Endothelial cell of hepatic sinusoid (primary cell): ENCODE measurements at regions not wholly inside any gene's neighbourhood (a gene's known extent, or its start where the extent isn't known, plus 50 kb on each side); places are given as distances from the start of the nearest gene placed in this dataset.

Experiments used
- in situ Hi-C: cut with HindIII; loops from 2 replicates; pipeline ENCODE4 v1.10.0; 2017; ENCODE audit warnings: low sequenced_read_pairs

GRCh38 chr6:133630651-133631050, 258.3 kb upstream of the TCF21 start:
- in situ Hi-C loops = no loop called here

DNA sequence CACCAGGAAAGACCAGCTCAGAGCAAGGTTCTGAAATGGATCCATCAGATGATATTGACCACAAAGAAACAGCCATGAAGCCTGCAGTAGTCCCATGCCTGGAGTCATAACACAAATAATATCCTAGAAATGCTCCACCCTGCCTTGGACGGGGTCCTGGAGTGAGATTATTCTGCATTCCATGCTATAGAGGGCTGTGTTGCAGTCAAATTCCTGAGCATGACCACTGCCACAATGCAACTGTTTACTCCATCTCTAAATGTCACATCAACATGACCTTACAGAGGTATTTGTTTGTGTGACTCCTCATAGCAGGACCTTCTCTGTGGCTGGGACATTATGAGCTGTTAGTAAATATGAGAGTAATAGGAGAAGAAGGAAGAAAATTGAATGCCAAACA, 257.5 kb upstream of the TCF21 start:
- in situ Hi-C loops = no loop called here

DNA sequence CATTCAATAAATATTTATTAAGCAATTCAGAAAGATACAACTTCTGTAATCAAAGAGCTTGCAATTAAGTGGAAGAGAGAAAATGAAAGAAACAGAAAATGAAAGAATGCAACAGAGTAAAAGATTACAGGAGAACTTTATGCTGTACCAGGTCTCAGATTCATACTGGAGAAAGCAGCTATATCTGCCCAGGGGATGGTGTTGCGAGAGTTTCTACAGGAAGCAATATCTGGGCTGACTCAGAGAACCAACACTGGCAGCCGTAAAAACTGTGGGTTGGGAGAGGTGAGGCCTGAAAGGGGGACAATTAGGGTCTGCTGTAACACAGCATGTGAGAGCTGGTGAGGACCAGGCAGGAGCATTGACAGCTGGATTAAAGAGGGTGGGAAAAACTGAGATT, 256.7 kb upstream of the TCF21 start:
- in situ Hi-C loops = no loop called here

DNA sequence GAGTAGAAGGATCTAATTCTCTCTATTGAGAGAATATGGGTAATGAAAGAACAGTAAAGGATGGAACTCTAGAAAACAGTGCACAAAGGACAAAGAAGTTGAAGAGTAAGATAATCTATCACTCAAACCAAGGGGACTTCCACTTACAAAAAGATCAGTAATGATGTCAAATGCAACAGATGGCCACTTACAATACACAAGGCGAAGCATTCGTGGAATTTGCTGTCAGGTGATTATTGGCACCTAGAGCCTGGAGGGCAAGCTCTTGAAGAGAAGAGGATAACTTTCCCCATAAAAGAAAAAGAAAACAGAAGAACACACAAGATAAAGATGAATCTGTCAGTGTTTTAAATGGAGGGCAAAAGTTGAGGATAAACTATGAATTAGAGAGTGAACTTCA, 256.0 kb upstream of the TCF21 start:
- in situ Hi-C loops = no loop called here

- in situ Hi-C loops = no loop called here
These were observed 254.4 kb upstream of the TCF21 start for GRCh38 chr6:133634474-133634873.

DNA sequence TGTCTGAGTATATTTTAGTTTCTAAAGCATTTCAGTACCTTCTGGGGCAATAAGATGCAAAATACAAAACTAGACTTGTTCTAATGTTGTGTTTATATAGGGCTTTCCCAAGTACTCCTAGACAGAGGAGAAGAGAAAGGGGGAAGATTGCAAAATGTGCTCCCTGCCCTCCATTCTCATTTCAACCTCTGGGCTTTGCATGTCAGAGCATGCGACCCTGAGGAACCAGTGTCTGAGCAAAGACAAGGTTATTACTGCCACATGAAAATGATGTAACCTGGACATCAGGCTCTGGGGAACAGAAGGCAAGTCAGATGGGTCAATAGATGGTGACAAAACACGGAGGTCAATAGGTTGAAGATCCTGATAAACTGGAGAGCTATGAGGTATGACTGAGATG, 253.5 kb upstream of the TCF21 start:
- in situ Hi-C loops = no loop called here

DNA sequence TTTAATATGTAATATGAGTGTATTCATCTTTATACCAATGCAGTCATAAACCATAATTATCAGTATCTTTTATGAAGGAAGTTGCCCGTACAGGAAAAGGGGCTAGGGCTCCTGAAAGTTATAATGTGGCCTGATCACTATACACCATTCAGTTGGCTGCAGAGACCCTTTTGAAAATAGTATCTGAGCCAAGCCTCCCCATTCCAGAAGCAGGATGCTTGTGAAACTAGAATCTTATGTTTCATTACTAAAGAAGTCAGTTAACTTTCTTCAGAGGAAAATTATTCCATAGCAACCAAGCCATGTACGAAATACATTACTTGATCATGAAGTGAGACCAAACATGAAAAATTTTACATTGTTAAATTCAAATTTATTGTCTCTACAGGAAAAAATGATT, 251.5 kb upstream of the TCF21 start:
- in situ Hi-C loops = no loop called here

GRCh38 chr6:133637874-133638273, 251.0 kb upstream of the TCF21 start:
- in situ Hi-C loops = no loop called here

- in situ Hi-C loops = no loop called here
These were observed 247.8 kb upstream of the TCF21 start for GRCh38 chr6:133641104-133641503.

DNA sequence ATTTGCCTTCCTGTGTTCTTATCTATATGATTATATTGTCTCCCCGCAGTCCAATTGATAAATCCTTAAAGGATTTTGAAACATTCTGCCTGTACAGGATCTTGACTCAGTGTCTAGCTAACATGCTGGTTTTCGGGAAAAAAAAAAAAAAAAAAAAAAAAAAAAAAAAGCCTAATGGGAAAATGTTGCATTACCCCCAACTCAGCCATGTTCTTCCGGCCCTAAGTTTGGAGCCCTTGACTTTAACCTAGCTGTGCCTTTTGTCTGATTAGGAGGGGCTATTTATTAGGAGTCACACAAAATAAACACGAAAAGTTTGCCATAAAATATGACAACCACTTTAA, 244.4 kb upstream of the TCF21 start:
- in situ Hi-C loops = no loop called here

DNA sequence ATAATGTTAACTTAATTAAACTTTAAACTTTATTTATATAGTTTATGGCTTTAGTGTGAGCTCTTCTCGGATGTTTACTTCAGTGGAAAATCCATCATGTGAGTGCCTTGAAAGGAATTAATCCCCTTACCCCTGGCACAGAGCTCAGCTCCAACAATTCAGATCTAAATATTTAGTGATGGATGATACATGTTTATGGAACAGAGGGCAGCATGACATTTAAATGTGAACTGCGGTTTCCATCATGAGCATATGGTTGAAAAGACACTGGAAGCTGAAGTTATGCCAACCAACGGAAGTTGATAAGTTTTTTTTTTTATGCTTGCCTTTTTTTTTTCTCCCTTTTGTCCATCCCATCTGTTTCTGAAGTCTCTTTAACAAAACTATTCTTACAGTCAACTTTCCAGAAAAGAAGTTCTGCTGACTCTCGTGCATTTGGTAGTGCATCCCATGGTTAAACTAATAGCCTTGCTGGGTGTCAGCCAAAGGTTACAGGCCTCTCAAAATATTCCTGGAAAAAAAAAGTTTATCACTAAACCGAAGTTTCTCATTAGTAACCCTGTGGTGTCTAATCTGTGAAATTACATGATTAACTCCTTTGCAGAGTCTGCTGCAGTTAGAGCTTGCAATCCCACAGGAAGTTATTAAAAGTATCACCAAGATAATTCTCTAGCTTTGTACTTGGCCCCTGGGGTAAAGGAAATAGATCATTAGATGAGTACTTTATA, 243.9 kb upstream of the TCF21 start:
- in situ Hi-C loops = no loop called here

- in situ Hi-C loops = no loop called here
These were observed 242.8 kb upstream of the TCF21 start for GRCh38 chr6:133645966-133646740.

DNA sequence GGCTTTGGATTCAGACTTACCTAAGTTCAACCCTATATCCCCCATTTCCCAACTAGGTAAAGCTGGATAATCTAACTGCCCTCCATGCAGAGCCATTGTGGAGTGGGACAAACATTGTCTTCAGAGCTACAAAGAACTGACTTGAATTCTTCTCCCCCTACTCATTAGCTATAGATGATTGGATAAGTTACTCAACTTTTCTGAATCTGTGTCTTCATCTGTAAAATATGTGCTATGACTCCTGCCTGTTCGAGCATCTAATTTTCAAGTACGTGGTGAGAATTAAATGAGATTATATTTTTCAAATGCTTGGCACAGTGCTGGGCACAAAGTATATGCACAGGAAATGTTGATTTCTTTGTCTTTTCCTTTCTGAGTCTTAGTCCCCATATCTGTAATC, 240.3 kb upstream of the TCF21 start:
- in situ Hi-C loops = no loop called here

DNA sequence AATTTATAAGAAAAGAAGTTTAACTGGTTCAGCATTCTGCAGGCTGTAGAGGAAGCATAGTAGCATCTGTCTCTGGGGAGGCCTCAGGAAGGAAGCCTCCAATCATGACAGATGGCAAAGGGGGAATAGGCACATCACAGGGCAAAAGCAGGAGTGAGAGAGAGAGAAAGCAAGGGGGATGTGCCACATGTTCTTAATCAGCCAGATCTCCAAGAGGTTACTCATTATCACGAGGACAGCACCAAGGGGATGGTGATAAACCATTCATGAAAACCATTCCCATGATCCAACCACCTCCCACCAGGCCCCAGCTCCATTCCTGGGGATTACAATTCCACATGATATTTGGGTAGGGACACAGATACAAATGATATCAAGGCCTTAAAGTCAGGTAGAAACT, 217.5 kb upstream of the TCF21 start:
- in situ Hi-C loops = no loop called here

DNA sequence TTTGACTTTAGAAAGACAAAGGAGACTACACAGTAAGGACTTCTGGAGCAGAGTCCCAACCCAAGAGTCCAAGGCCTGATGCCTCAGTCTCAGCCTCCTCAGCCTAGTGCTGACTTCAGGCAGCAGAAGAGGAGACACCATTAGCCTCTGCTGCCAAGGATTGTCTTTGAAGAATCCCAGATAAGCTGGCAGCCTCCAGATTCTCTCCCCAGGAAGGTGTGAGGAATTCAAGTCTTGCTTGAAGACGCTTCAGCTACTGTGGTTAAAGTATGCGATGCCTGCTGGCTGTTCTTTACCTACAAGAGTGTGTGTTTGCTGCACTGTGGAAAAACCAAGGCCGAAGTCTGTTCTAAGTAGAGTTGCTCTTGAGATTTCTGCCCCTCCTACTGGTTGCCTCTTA, 215.9 kb upstream of the TCF21 start:
- in situ Hi-C loops = no loop called here

DNA sequence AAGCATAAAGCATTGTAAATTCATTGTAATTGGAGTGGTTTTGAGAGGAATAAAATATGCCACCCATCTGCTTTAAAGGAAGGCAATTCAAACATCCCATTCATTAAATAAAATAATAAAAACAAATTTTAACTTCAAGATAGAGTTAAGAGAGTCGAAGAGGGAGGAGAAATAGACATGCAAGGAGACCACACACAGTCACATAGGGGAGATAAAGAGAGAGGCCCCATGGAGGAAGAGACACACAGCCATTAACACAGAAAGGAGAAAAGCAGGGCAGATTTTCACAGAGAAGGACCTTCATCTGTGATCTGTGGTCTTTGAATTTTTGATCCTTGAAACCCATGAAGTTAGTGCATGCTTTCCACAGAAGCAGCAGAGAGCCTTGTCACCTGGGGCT, 214.3 kb upstream of the TCF21 start:
- in situ Hi-C loops = no loop called here

GRCh38 chr6:133680994-133681393, 207.9 kb upstream of the TCF21 start:
- in situ Hi-C loops = no loop called here

DNA sequence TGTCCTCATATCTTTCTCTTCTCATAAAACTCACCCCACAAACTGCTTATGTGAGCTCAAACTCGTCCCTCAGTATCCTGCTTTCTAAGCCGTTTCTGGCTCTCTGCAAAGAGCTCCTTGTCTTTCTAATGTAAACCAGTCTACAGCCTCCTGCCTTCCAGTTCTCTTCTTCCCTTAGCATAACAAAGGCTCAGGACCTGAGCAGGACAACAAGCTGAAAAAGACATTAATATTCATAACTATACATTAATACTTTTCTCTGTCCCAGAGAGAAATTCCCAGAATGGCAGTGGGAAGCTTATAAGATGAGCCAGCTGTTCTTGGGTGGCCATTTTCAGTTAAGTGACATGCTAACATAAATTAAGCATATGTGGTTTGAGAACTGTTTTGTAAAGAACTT, 207.0 kb upstream of the TCF21 start:
- in situ Hi-C loops = no loop called here

GRCh38 chr6:133682506-133683307, 206.2 kb upstream of the TCF21 start:
- in situ Hi-C loops = no loop called here

DNA sequence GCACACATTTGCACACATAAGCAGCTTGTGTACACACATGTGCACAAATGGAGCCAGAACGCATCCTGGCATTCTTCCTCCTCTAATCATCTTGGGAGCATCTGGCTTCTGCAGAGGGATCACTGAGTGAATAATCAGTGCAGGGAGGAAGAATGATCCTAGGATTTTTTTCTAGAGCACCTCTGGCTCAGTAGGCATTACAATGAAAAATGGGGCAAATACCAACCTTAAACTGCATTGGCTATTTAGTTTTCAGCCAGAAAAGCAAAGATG, 205.7 kb upstream of the TCF21 start:
- in situ Hi-C loops = no loop called here

GRCh38 chr6:133683606-133684005, 205.3 kb upstream of the TCF21 start:
- in situ Hi-C loops = no loop called here
